DMS79 (cell line): ENCODE measurements at regions not wholly inside any gene's neighbourhood (a gene's known extent, or its start where the extent isn't known, plus 50 kb on each side); places are given as distances from the start of the nearest gene placed in this dataset.
"Not testable (repeated sequence)": the region's sequence is repeated elsewhere in the genome, so short reads cannot be mapped to it uniquely, and the experiment has no call there.

ENCODE experiments used
- DNase-seq: peaks from one replicate; lab custom pipeline; 2025; lab: John Stamatoyannopoulos, UW

- not testable (repeated sequence) for DNase-seq
These were observed 162.2 kb upstream of the PTPN20 start for GRCh38 chr10:46749003-46749402.

DNA sequence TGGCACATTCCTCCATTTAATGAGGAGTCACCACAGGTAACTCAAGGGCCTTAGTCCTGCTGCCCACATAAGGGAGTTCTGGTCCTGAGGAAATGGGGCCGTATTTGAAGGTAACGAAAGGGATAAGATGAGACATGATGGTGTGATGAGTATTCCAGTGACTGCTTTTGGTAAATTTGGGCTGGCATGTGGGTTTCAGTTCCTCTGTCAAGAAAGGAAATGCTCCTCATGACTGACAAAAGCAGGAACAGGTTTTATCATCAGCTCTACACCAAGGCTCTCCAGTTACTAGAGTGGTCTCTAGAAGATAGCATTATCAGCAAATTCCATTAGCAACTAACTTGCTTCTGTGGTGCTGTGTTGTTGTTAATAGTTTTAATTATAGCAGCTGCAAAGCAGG, 161.8 kb upstream of the PTPN20 start:
- not testable (repeated sequence) for DNase-seq

DNA sequence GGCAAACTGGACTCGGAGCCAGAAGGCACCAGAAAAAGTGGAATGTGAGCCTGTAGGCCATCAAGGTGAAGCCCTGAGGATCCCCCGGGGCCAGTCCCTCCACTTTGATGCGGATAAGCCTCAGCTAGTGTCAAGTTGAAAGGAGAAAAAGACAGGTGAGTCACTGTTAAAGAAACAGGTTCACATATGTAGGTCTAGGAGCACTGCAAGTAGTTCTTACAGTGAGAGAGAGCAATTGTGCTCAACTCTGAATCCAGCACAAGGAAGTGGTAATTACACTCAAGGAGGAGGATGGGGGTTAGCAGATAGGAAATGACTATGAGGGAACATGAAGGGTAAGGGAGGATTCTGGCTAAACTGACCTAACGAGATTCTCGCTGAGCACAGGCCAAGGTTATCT, 157.5 kb upstream of the PTPN20 start:
- DNase-seq, result not testable (repeated sequence)

GRCh38 chr10:46761471-46761870, 149.8 kb upstream of the PTPN20 start:
- DNase-seq, result not testable (repeated sequence)

DNA sequence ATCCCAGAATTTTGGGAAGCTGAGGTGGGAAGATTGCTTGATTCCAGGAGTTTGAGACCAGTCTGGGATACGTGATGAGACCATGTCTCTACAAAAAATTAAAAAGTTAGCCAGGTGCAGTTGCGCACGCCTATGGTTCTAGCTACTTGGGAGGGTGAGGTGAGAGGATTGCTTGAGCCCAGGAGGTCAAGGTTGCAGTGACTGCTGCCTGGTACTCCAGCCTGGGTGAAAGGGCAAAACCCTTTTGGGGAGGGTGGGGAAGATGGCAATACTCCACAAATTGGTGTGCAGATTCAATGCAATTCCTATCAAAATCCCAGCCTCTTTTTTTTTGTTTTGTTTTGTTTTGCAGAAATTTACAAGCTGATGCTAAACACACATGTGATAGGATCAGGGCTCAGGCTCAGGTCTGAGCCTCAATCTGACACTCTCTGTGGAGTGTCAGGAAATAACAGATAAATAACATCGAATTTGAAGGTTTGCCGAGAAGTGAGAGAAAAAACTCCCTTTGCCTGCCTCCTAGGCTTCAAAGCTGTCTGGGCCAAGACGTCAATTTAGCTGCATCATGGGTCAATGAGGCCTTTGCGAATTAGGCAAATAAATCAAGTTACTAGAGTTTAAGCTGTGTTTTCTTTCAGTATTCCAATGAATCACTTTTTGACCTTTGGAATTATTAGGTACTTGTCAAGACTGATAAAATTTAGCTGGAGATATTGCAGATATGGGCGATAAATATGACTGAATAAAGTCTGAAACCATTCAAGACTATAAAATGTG, 142.5 kb upstream of the PTPN20 start:
- DNase-seq, result not testable (repeated sequence)

DNA sequence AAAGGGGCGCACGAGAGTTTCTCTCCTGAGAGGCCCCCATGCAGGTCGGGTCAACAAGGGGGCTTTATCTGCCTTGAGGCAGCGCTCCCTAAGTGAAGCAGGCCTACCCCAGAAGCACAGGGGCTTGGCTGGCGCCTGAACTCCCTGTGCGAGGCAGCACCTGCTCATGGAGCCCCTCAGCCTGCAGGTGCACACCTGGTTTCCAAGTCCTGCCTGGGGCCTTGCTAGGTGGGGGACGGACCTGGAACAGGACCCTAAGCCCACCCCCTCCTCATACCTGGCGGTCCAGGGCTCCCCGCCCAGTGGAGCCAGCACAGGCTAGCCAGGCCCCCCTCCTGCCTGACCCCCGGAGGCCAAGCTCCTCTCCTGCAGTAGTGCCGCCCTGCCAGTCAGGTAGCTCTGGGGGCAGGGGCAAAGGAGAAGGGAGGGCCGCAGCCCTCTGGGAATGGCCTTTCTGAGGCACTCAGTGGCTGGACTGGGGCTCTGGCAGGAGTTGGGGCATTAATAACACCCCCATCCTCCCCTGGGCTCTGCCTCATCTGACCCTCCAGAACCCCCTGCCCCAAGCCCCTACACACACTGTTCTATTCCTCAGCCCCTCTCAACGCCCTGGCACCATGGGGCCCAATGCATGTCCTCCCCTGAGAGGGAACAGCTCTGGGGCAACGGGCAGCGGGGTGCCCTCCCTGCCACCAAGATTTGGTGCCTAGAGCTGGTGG, 137.9 kb upstream of the PTPN20 start:
- not testable (repeated sequence) for DNase-seq

- DNase-seq, result not testable (repeated sequence)
These were observed 137.4 kb upstream of the PTPN20 start for GRCh38 chr10:46773897-46774236.

- not testable (repeated sequence) for DNase-seq
These were observed 136.9 kb upstream of the PTPN20 start for GRCh38 chr10:46774366-46774765.

DNA sequence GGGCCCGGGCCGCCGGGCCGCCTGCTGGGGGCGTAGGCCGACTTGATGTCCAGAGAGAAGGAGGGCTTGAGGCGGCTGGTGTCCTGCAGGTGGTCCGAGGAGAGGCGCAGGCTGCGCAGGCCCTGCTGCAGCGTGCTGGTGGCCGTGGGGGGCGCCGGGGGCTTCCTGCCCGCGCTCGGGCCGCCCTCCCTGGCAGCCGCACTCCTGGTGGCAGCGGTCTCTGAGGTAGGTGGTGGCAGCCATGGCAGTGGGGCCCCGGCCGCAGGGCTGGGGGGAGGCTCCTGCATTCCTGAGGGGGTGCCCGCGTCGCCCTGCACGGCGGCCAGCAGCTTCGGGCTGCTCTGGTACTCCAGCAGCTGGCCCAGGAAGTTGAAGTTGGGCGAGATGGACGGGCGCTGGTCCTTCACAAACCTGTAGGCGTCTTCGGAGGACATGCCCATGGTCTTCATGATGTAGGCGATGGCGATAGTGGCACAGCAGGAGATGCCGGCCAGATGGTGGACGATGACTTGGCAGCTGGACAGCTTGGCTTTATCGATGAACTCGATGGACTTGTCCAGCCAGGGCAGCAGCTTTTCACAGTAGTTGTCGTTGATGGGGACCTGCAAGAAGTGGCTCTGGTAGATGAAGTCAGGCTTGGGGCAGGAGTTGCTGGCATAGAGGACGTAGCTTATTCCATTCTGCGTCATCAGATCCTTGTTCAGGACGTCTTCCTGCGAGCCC, 136.1 kb upstream of the PTPN20 start:
- DNase-seq, result not testable (repeated sequence)

GRCh38 chr10:46775668-46776059, 135.6 kb upstream of the PTPN20 start:
- DNase-seq, result not testable (repeated sequence)

DNA sequence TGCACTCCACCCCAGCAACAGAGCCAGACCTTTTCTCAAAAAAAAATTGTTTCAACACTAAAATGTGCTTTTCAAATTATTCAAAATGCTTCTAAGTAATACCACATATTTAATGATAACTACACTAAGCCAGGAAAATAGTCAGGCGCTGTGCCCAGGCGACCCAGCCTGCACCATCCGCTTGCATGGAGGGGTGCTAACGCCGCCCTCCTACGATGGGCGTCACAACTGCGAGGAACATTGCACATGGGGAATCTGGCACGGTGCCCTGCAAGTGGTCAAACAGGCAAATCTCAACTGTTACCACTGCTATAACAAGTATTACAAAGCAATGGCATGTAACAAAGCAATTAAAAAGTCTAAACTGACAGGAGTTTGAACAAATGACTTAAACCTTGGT, 131.7 kb upstream of the PTPN20 start:
- not testable (repeated sequence) for DNase-seq

DNA sequence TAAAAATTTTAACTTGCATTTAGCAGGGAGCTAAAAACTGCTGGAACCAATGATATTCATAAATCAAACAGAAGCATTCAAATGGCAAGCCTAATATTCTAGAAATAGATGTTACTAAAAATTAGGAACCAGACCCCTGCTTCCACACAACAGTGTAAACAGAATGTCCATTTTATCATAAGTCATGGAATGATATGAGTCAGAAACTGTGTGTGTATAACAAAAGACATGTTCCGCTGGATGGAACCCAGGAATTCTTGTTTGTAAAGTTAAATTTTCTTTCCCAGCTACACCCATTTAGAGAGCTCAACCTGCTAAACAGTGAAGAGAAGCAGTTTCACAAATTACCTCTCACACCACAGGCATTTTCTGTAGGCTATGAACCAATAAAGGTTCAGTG, 131.1 kb upstream of the PTPN20 start:
- not testable (repeated sequence) for DNase-seq

DNA sequence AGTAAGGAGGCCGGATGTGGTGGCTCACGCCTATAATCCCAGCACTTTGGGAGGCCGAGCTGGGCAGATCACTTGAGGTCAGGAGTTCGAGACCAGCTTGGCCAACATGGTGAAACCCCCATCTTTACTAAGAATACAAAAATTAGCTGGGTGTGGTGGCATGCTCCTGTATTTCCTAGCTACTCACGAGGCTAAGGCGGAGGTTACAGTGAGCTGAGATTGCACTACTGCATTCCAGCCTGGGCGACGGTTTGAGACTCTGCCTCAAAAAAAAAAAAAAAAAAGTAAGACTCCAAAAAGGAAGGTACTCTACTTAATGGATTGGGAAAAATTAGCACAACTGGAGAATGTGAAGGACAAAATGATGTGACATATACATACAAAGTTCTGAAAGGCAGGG, 130.2 kb upstream of the PTPN20 start:
- DNase-seq, result not testable (repeated sequence)

DNA sequence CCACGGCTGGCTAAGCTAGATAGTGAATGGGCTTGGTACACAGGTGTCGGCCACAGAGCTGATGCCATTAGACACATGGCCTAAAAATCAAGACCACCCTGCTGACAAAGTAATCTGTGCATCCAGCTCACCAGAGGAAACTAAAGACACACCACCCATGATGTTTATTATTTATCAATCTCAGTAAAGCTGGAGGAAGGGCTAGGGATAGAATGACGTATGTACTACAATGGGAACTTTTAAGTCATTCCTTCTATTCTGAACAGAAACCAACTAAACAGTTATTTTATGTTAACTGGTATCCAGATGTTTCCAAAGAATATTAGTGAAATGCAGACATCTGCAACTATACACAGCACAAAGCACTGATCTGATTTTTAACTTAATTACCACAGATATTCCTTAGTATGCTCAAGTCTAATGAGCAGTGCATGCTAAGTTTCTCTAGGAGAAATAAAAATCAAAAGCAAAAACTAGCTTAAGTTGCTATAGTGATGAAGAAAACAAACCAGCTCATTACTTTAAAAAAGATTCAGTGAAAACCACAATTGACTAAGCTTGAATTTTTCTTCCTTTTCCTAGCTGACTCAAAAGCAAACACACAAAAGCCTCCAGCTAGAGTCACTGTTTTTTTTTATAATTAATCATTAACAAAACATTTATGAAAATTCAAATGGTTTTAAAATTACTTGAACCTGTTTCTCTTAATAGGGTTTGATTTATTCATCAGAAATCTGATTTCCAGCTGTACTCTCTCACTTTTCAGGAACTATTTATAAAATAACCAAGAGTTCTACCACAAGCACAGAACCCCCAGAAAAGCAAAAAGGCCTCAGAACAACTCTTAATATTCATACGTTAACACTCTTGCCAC, 129.0 kb upstream of the PTPN20 start:
- DNase-seq, result not testable (repeated sequence)

- DNase-seq, result not testable (repeated sequence)
These were observed 126.6 kb upstream of the PTPN20 start for GRCh38 chr10:46784665-46785064.

DNA sequence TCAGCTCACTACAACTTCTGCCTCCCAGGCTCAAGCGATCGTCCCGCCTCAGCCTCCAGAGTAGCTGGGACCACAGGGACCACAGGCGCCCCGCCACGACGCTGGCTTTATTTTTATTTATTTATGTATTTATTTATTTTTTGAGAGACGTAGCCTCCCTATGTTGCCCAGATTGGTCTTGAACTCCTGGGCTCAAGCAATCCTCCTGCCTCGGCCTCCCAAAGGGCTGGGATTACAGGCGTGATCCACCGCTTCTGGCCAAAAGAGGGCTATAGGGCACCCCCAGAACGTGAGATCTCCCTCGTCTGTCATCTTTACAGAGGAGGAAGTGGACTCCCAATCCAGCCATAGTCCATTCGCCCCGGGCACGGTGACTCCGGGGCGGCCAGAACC, 125.1 kb upstream of the PTPN20 start:
- not testable (repeated sequence) for DNase-seq

DNA sequence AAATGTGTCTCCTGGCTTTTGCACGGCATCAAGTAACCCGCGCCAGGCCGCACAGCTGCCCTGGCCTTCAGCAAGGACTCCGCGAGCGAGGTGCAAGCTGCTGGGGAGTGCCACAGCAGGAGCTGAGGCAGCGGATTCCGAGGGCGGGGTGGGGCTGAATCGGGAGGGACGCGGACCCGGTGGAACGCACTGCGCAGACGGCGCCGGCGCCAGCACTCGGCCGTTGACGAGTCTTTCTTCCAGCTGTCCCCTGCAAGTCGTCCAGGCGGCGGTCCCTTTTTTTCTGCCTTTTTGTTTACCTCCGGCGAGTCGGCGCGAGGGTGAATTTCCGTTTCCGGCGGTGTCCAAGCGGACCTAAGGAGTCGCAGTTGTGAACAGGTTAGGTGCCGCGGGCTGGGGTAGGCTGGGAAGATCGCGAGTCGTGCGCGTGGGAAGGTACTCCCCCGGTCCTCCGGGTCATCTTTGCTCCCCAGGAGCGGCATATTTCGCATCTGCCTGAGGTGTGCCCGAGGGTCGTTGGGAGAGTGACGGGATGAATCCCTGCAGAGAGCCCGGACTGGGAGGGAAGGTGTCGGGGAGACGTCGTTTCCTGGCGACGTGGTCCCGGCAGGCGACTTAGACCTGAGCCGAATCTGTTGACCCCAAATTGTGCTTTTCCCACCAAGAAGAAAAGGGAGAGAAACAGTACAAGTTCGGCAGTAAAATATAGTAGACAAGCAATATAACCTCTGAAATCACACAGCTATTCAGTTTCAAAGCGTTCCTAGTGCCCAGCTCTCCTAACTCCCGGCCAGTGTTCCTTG, 124.5 kb upstream of the PTPN20 start:
- peak; percentile 59 for DNase-seq

GRCh38 chr10:46787321-46787615, 124.0 kb upstream of the PTPN20 start:
- no peak for DNase-seq

DNA sequence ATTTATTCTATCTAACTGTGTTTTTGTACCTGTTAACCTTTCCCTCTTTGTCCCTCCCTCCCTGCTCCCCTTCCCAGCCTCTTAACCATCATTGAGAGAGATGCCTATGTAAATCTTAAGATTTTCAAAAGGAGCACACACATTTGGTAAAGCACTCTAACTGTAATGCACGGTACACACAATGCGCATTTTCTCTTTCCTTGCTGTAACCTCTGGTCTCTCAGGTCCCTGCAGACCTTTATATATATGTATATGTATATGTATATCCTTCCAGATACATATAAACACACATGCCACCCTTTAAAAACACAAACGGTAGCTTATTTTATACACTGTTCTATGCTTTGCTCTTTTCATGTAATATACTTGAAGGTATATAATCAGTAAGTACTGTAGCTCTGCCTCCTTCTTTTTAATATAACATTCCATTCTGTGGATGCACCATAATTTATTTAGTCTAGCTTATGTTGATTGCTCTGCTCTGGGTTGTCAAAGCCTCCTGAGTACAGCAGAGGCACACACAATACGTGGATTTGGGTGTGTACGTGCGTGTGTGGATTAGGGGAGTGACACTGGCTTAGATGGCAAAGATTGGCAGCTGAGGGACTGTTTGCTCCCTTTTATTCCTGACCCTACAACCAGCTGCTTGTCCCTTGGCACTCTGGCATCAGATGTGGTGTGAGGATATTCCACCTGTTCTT, 118.4 kb upstream of the PTPN20 start:
- not testable (repeated sequence) for DNase-seq

DNA sequence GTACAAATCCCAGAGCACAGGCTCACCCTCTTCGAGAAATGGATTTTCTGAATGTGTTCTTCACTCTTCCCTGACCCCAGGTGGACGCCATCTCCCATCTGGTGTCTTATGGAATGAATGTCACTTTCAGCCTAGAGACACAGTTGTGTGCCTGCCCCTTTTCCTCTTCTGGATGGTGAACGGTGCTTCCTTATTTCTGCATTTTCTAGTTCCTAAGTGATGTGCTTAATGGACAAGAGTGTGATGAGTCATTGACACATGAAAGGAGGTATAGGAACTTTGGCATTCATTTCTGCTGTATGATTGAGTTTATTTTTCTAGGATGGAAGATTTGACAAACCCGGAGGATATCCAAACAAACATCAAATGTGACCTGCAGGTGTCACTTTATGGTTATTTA, 114.9 kb upstream of the PTPN20 start:
- not testable (repeated sequence) for DNase-seq
